GM12891 (cell line): ENCODE measurements at regions not wholly inside any gene's neighbourhood (a gene's known extent, or its start where the extent isn't known, plus 50 kb on each side); places are given as distances from the start of the nearest gene placed in this dataset.

Experiments used
- POLR2A ChIP-seq: IDR thresholded peaks from 2 replicates; pipeline ENCODE4 v1.6.1; 2011; ENCODE audit warnings: low read depth, low read length, control low read depth
- POLR2AphosphoS5 ChIP-seq: IDR thresholded peaks from 2 replicates; pipeline ENCODE4 v1.6.1; 2011; ENCODE audit warnings: low read depth, low read length, control low read depth
- POU2F2 ChIP-seq: IDR thresholded peaks from 2 replicates; pipeline ENCODE4 v1.6.1; 2011; ENCODE audit warnings: low read depth, mild to moderate bottlenecking, control low read depth, low read length, moderate library complexity
- SPI1 ChIP-seq: IDR thresholded peaks from 2 replicates; pipeline ENCODE4 v1.6.1; 2011; ENCODE audit warnings: low read depth, low read length, control low read depth
- TAF1 ChIP-seq: IDR thresholded peaks from 2 replicates; pipeline ENCODE4 v1.6.1; 2011; ENCODE audit warnings: low read depth, low read length, control low read depth

GRCh38 chr5:120749737-120750136 is 285.6 kb downstream of the PRR16 start:
- TF ChIP-seq SPI1: no peak
- no peak for TF ChIP-seq POLR2A
- no peak for TF ChIP-seq POLR2AphosphoS5
- no peak for TF ChIP-seq TAF1
- TF ChIP-seq POU2F2: no peak
